GM21825 (cell line): ENCODE measurements at regions not wholly inside any gene's neighbourhood (a gene's known extent, or its start where the extent isn't known, plus 50 kb on each side); places are given as distances from the start of the nearest gene placed in this dataset.

Experiments
- ATAC-seq: cut with Tn5 transposase; IDR thresholded peaks from one replicate; pipeline ENCODE4 v1.9.1; 2021; ENCODE audit warnings: mild to moderate bottlenecking, moderate library complexity; ENCODE audit not compliant: unreplicated experiment

DNA sequence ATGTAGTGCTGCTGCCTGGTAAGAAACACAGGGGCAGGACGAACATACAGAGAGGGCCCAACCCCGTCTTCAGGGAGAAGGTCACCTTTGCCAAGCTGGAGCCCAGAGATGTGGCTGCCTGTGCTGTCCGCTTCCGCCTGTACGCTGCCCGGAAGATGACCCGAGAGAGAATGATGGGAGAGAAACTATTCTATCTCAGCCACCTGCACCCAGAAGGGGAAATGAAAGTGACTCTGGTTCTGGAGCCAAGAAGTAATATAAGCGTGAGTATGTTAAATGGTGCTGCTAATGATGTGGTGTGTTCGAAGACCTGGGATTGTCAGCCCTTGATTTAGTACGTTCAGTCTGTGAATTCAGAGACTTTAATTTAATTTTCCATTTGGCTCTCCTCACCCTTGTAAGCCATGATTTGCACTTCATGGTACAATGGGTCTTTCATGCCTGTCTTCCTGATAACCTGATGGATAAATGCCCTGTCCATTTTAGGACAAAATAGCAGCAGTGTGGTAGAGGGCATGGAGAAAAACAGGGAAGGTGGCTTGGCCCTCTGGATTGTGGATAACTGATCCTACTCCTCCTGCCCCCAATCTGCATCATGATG, 318.9 kb downstream of the SNAPC1 start:
- ATAC-seq, result peak; percentile 89

DNA sequence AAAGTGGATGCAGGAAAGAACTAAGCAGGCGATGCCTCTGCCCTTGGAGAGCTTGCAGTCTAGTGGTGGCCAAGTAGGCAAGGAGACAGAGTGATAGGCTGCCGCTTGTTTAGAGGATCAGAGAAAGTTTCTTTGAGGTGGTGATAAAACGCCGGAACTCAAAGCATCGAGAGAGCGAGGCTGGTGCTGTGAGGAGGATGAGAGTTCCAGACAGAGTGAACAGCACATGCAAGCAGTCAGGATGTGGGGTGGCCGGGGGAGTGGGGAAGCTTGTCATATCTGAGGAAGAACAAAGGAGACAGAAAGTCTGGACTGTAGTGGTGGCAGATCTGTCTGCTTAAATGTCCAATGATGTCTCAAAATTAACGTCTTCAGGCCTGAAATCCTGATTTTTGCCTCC, 319.7 kb downstream of the SNAPC1 start:
- ATAC-seq, result no peak

DNA sequence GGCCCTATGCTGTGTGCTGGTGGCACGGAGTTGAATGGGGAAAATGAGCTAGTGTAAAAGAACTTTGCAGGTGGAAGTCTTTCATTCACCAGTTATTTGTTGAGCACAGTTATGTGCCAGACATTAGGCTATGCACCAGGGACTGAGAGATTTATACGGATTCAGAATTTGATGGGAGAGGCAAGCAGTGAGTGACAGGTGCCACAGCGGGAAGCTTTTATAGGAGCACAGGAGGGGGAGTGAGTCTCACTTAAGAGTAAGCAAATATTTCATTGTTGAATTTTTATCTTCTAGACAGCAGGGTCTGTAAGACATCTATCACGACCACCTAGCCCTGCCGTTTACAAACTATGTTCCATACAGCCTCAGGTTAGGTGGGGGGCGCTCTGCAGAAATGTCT, 320.6 kb downstream of the SNAPC1 start:
- no peak for ATAC-seq

DNA sequence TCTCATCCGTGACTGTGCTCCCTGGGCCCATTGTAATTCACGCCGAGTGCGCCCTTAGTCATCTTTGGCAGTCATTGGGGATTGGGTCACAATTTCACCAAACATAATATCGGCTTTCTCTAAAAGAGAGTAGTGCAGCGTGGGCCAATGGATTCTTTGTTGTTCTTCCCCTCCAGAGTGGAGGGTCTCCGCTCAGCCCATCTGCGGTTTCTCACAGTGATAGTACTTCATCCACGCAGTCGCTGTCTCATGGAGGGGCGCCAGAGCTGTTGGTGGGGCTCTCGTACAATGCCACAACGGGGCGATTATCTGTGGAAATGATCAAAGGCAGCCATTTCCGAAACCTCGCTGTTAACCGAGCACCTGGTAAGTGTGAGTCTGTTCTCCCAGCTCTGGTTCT, 321.8 kb downstream of the SNAPC1 start:
- no peak for ATAC-seq

DNA sequence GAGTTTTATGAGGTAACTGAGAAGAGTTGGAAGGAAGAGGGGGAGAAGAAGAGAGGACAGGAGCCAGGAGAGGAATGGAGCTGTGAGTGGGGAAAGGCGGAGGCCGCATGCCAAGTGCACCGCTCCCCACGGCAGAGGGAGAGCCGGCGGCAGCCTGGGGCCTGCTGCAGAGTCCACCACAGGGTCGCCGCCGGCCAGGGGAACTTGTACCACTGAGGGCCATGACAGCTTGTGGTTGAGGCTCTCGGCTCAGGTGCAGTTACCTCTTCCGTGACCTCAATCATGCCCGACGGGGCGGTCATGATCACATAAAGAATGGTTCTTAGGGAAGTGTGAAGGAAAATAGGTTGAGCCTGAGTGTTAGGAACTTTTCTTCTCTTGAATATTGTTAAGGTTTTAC, 325.0 kb downstream of the SNAPC1 start:
- no peak for ATAC-seq

DNA sequence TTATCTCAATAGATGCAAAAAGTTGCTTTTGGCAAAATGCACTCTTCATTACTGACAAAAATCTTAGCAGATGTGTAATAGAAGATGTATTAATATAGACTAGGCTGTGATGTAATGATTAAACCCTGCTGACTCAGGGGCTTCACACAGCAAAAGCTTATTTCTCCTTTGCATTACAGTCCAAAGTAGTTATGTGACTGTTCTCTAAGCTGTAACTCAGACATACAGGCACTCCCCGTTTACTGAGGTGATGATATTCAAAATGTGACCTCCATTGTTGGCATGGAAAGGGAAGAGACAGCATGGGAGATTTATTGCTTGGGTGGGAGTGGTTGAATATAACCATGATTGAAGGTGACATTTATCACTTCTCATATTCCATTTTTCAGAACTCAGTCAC, 331.5 kb downstream of the SNAPC1 start:
- no peak for ATAC-seq

DNA sequence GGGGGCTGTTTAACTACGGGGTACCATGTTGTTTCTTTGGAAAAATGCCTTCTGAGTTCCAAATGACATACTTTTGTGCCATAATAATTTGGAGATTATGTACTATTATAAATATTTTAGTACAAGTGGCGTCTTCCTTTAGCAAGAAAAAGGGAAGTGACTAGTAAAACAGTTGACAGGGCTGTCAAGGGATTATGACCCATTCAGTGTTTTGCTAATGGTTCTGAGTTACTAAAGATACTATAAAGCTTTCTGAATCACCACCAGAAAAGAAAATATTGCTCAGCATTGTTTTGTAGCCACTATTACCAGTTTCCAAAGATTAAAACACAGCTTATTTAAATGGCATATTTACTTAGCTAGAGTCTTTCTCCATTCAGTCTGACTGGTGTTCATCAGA, 334.9 kb downstream of the SNAPC1 start:
- no peak for ATAC-seq

DNA sequence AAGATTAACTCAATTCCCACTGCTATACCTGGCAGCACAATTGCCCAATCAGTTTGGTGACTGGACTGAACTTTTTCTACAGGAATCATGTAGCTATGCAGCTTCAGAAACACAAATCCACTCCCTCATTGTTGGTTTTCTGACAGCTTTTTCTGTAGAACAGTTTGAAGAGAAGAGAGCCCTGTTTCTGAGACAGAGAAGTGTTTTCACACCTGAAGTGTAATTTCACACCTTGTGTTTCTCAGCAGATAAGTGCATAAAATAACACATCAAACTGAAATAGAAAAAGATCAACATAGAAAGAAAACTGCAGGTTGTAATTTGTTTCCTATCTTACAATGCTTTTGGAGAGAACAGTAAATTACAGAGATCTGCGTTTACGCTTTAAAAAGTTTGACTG, 335.6 kb downstream of the SNAPC1 start:
- no peak for ATAC-seq

DNA sequence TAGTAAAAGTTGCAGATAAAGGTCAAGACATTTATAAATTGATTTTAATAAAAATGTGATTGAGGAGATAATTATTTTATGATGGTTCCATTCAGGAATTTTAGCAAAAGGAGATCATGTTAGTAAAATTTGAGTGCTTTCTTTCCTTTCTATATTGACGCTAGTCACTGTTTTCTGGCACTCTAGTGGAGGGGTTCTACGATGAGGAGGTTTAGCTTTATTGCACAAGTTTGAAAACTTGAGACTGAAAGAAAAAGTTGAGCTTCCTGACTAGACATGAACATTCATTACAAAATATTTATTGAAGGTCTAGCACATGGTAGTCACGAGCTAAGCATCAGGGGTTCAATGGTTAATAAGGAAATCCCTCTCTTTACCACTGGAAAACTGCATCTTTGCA, 336.1 kb downstream of the SNAPC1 start:
- ATAC-seq, result no peak

DNA sequence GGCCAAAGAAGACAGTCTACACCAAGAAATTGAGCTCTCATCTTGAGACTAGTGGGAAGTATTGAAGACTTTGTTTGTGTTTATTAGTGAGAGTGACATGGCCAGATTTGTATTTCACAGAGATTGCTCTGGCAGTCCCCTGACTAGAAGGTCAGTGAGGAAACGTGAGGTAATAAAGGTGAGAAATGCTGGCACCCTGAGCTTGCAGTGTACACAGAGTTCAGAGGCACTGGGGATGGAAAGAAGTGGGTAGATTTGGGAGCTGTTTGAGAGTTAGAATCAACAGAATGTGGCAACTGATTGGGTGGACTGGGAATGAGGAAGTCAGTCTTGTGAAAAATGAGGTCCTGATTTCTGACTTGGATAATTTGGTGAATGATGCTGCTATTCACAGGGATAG, 336.9 kb downstream of the SNAPC1 start:
- no peak for ATAC-seq

DNA sequence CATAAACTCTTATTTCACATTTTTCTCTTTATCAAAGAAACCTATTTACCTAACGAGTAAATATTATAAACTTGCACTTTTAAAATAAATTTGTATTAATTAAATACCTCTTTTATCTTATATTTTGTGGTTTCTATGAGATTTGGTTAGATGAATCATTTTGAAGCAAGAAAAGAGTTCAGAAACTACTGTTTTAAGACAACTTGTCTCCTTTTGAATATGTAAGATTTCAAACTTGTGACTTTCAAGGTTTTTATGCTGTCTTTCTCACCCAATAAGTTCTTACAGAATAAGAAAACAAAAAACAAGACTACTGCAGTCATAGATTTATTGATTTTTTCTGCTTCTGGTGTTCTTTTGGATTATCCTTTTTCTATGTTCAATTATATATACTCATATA, 339.0 kb downstream of the SNAPC1 start:
- no peak for ATAC-seq

DNA sequence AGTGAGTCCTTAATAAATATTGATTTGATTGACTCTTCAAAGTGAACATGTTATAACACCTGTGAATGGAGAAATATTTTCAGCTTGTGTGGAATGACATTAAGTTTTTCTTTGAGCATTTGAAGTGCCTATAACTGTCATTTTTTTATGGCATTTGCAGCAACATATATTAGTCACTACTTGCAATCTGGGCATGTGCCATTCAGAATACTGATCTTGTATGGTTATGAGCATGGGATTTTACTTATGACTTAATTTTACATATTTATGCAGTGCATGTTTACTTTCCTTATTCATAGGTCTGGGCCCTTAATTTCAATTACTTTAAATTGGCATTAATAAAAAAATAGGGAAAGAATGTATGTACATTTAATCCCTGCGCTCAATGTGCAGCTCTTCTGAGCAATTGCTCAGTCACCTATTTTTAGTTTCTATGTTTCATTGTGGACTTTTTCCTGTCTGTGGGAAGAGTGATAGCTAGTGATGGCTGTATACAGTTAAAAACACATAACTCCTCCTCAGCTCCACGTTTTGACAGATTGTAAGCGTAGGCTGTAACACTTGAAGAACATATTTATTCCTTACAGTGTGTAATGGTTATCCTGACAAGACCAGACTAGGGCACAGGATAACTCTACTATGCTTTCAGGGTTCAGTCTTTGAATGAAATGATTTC, 339.6 kb downstream of the SNAPC1 start:
- ATAC-seq, result no peak

DNA sequence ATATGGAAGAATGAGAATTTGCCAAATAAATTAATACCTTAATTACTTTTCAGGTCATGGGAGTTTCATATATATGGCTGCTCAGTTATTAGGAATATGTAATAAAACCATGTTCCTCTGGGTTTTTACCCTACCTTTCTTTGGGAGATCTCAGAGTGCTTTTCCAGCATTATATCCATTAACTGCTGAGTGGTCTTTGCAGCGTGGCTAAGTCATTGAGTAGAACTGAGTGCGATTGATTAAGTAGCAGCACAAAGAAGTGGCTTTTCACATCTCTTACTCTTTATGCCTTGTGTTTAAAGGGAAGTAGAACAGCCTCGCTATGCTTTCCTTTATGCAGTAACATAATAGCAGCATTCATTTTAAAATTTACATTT, 340.1 kb downstream of the SNAPC1 start:
- ATAC-seq, result no peak

DNA sequence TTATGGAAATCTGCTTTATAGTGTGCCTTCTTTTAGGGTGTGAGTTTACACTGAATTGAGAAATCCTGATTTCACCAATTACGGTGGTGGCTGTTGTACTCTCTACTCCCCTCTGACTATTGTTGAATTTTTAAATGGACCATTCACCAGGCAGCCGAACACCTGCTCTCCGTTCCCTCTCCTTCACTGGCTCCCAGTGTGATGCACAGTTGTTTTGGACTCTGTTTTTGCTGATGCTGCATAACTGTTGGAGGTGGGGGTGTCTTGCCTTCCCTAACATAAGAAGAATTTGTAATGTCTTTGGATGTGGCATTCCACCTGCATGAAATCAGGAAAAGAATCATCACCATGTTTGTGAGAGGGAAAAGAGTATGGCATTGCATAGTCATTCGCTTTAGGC, 341.2 kb downstream of the SNAPC1 start:
- no peak for ATAC-seq

DNA sequence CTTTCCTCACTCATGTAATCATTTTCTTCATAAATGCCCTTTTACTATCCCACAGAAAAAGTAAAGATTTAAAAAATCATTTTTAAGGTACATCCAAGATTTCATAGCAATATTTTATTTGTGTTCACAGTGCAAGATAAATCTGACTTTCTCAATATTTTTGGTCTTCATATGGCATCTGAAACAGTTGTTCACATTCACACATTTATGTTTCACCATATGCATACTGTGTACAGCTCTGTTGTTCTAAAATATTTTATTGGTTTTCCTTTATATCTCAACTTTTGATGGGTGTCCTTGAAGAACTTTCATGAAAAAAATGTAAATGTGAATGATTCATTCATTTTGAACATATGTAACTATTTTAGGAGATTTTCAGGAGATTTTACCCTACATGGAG, 348.7 kb downstream of the SNAPC1 start:
- no peak for ATAC-seq

DNA sequence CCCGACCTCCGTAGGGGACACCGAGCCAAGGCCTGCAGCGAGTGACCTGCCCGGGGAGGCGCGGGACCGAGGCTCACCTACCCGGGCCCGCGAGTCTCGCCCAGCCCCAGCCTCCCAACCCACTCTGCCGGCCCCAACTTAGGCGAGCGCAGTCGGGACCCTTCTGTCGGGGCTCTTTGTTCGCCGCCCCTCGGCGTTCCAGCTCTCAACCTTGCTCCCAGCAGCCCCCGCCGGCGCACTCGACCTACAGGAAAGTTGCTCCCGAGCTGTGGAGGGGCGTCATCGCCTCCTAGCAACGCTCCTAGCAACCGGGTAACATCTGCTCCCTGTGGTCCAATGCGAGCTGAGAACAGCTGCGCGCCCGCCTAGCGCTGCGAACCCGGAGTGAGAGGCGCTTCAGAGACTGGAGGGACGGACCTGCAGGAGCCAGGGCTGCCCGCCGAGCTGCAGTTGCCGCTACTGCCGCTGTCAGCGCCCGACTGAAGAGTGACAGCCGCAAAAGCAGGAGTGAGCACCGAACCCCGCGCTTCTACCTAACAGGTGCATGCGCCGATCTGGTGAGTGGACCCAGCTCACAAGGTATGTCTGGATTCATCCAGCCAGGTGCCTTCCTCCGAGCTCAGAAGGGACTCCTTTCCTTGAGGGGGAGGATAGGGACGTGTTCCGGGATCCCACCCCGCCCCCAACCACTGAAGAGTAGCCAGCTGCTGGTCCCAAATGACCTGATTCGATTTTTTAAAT, 355.0 kb downstream of the SNAPC1 start:
- peak; percentile 90 for ATAC-seq

DNA sequence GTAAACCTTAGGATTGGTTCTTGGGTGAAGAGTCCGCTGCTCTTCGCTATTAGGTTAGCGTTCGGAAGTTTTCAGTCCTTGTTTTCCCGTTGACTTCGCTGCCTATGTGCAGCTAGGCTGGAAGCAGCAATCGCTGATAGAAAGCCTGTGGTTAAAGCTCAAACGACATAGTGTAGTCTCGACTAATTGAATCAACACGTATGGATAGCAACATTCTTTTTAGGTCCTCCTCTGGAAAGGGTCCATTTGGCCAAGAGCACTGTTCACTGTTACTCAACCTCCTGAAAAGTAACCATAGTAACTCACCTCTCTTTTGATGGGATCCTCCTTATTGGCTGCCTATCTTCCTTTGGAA, 355.5 kb downstream of the SNAPC1 start:
- ATAC-seq, result no peak

DNA sequence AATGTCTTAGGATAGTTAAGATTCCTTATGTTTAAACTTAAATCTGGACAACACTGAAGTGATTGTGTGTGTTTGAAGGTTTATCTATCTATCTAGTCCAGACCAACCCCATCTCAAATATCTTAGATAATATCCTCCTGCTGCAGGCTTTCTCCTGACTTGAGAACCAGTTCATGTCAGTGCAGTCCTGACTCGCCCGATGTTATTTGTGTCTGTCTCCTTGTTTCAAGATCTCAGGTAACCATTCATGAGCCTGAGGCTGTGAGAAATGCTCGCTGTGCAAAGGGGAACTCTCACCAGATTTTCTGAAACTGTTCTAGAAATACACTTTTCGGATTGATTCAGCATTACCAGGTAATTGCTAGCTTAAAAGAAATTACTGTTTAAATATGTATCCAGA, 356.2 kb downstream of the SNAPC1 start:
- no peak for ATAC-seq

DNA sequence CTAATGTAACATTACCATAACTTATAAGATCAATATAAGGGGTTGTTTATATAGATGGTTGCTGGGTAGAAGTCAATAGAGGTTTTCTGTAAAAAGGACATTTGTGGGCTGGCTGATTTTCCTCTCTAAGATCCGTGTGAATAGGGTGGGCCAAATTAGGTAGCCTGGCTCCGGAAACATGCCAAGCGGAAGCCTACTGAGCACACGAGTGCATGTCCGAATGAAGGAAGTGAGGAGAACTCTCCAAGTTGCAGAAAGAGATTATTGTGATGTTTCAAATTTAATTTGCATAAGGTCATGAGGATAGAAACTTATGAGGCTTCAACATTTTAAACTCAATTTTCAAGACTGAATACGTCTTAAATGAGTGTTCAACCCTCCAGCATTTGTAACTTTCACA, 356.7 kb downstream of the SNAPC1 start:
- no peak for ATAC-seq

DNA sequence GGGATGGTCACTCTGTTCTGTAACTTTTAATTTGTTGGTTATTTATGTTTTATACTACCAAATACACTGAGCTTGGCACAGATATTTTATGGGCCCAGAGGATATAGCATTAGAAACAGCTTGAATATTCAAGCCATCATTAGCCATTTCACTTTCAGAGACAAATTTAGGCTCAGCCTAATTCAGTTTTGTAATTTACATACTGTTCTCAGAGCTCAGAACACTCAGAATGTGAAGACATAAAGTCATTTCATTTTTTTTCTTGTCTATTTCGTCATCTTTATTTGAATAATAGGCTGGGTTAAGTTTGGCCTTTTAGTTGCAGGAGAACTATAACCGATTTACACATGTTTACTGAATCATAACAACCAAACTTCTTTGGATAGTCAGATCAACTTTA, 361.7 kb downstream of the SNAPC1 start:
- no peak for ATAC-seq

DNA sequence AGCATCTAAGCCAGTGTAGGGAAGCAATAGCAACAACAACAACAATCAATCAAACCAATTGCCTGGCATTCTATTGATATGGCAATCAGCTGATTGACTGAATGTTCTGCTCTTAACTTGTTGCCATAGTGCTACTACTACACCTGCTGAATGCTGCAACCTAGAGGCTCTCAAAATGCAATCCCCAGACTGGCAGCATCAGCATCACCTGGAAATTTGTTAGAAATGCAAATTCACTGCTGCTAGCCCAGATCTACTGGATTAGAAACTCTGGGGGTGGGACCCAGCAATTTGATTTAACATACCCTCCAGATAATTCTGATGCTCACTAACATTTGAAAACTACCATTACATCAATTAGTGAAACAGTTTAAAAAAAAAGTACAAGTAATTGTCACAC, 363.6 kb downstream of the SNAPC1 start:
- no peak for ATAC-seq

DNA sequence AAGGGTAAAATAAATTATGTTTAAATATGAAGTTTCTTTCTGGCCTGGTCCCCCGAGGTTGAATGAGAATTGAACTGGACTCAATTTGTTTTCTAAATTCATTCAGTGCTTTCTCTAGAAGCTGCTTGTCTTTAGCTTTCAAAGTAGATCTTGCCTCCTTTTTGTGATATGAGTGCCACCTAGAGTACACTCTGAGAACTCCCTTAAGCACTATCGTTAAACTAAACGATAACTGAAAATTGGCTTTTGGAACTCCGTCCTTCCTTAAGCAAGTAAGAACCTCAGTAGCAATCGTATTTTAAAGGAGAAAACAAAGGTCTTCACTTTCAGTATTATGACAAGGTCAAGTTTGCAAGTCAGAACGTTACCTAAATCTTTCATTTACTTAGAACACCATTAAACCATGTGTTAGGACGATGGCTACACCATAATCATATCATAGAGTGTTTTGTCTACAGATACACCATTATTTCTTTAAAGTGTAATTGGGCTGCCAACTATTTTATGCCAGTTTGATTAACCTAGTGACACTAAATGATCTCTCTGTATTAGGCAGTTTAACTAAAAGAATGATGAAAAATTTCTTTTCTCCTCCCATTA, 364.8 kb downstream of the SNAPC1 start:
- ATAC-seq, result no peak
